MCF 10A (cell line): ENCODE measurements at regions not wholly inside any gene's neighbourhood (a gene's known extent, or its start where the extent isn't known, plus 50 kb on each side); places are given as distances from the start of the nearest gene placed in this dataset.

Source experiments
- BruUV-seq: library from RNA; stranded (reverse); fragments of 400-500 nt; replicated peaks from 2 replicates; lab custom pipeline; 2021; lab: Mats Ljungman, UMichigan
- CTCF ChIA-PET: fragments of 300-600 bp; sonication (Branson Sonifier 250); formaldehyde crosslinking; extraction: SDS; loops from one replicate; lab custom pipeline; 2021; ENCODE audit warnings: antibody characterized with exemption, inconsistent platforms; lab: Yijun Ruan, JAX
- POLR2A ChIA-PET: fragments of 300-600, 350-650 bp; sonication (Branson Sonifier 250); formaldehyde crosslinking; extraction: SDS; loops from one replicate; lab custom pipeline; 2020; ENCODE audit warnings: antibody characterized with exemption, inconsistent platforms; lab: Yijun Ruan, JAX
- DNase-seq: peaks from one replicate; pipeline ENCODE4 v3.0.0-alpha.2; 2018; ENCODE audit not compliant: unreplicated experiment
- H3K27ac Mint-ChIP-seq: one replicate; pipeline ENCODE4 v1.8.0; 2022; ENCODE audit warnings: mild to moderate bottlenecking, low read depth, mixed read lengths; ENCODE audit not compliant: unreplicated experiment
- H3K27me3 Mint-ChIP-seq: one replicate; pipeline ENCODE4 v1.8.0; 2022; ENCODE audit warnings: mixed read lengths; ENCODE audit not compliant: insufficient read depth, unreplicated experiment
- H3K36me3 Mint-ChIP-seq: one replicate; pipeline ENCODE4 v1.8.0; 2022; ENCODE audit warnings: mild to moderate bottlenecking, moderate library complexity, mixed read lengths; ENCODE audit not compliant: insufficient read depth, unreplicated experiment
- H3K4me1 Mint-ChIP-seq: one replicate; pipeline ENCODE4 v1.8.0; 2022; ENCODE audit warnings: mixed read lengths; ENCODE audit not compliant: insufficient read depth, unreplicated experiment
- H3K4me3 Mint-ChIP-seq: one replicate; pipeline ENCODE4 v1.8.0; 2022; ENCODE audit warnings: mild to moderate bottlenecking, moderate library complexity, mixed read lengths; ENCODE audit not compliant: unreplicated experiment
- H3K9me3 Mint-ChIP-seq: one replicate; pipeline ENCODE4 v1.8.0; 2022; ENCODE audit warnings: mixed read lengths; ENCODE audit not compliant: unreplicated experiment
- intact Hi-C: fragments of 100-400 bp; cut with micrococcal nuclease; formaldehyde crosslinking; loops from 2 replicates; pipeline ENCODE4 v1.14.1; 2022
- TF ChIP-seq, protein P1 (sequence below): fragments of 200-600 bp; IDR thresholded peaks from one replicate; pipeline ENCODE4 v1.8.0; 2022; ENCODE audit warnings: antibody characterized with exemption, mild to moderate bottlenecking; ENCODE audit not compliant: unreplicated experiment

DNA sequence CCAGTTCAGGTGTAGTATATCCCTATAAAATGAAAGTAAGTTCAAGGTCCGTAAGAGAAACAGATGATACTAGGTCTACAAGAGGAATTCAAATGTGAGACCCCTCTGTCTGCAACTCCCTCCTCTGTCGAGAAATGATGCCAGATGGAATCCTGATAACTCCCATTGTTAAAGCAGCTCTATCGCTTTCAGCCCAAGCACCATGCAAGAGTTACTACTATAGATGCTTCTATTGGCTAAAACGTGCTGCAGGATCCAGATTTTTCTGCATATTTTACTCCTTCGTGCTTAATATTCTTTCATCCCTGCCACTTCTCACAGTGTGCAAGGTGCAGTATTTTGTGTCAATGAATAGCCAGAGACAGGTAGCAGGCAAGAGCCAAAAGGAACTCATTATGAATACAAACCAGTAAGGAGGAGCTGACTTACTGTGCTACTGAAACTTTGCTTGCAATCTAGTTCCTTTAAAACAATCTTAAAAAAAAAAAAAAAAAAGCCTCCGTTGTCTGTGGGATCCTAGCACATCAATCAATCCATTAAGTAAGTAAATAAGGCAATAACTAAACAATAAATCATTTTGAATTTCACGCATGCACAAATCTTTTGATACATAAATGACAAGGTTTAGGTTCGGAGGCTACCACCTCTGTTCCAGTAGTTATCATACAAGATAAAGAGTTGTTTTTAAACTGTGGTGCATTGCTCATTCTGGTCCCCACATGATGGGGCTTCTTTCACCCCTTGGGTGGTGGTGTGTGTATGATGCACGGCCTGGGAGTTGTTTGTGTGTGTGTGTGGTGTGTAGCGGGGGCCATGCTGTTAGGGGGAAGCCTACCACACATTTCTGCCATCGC lies 151.1 kb upstream of the MPDZ start:
- Mint-ChIP-seq H3K36me3 (no peaks in the 10 kb centered on the region), H3K27me3 (no peaks in the 10 kb centered on the region), H3K4me1 (no peaks in the 10 kb centered on the region), H3K4me3 (no peak overlapping the region), H3K9me3 (no peaks in the 10 kb centered on the region), H3K27ac (no peak overlapping the region)
- BruUV-seq, result no TSS peak
- CTCF ChIA-PET, result interaction anchor here (0.5 to 5.1 kb wide), 10 partner anchors 38 to 1349 kb away, joined by 3 to 64 read pairs (median 4); no protein-coding TSS in a partner anchor
- POLR2A ChIA-PET, result no interaction called here
- no peak for DNase-seq
- TF ChIP-seq, protein P1, sequence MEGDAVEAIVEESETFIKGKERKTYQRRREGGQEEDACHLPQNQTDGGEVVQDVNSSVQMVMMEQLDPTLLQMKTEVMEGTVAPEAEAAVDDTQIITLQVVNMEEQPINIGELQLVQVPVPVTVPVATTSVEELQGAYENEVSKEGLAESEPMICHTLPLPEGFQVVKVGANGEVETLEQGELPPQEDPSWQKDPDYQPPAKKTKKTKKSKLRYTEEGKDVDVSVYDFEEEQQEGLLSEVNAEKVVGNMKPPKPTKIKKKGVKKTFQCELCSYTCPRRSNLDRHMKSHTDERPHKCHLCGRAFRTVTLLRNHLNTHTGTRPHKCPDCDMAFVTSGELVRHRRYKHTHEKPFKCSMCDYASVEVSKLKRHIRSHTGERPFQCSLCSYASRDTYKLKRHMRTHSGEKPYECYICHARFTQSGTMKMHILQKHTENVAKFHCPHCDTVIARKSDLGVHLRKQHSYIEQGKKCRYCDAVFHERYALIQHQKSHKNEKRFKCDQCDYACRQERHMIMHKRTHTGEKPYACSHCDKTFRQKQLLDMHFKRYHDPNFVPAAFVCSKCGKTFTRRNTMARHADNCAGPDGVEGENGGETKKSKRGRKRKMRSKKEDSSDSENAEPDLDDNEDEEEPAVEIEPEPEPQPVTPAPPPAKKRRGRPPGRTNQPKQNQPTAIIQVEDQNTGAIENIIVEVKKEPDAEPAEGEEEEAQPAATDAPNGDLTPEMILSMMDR, result no peak
- intact Hi-C loops, result no loop called here

DNA sequence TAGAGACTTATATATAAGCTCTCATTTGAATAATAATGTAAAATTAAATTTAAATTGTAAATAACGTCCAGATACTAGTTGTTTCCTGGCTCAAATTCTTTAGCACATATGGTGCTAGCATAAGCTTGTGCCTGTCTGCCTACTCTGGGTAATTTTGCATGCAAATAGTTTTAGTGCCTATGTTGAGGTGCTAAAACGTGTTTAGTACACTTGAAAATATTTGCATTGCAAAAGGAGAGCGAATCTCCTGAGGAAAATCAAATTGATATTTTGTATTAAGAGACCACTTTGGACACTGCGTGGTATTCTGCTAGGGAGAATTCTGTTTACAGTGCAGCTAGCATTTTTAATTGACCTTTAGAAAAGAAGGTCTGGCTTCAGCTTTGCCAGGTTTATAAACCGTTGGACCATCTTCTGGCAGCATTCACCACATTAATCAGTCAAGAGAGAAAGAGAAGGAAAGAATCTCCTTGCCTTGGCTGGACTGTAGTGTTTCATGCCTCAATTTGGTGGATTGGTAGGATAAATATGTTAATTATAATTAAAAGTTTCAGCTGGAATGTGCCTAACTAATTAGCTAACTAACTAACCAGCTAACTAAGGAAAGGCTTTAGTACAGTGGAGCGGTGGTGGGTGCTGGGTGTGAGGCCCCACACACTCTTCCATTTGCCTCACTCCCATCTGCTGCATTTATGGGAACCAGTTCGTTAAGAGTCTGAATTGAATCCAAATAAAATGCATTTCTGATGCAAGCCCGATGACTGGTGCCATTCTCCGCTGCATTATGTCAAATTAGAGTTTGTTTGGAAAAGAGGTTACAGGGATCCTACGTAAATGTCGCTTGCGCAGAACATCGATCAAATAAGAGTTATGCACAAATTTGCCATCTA lies 150.1 kb upstream of the MPDZ start:
- no peak overlapping the region for H3K27ac Mint-ChIP-seq
- TF ChIP-seq, protein P1, result no peak
- ChIA-PET CTCF (interaction anchor here (0.5 to 5.1 kb wide), 15 partner anchors 8 to 1008 kb away, joined by 3 to 64 read pairs (median 5); no protein-coding TSS in a partner anchor), POLR2A (interaction anchor here (0.5 to 2.5 kb wide), 6 partner anchors 9 to 883 kb away, joined by 3 to 10 read pairs (median 4); no protein-coding TSS in a partner anchor)
- DNase-seq, result no peak
- no peaks in the 10 kb centered on the region for H3K27me3 Mint-ChIP-seq
- H3K36me3 Mint-ChIP-seq, result no peaks in the 10 kb centered on the region
- no peaks in the 10 kb centered on the region for H3K9me3 Mint-ChIP-seq
- BruUV-seq, result no TSS peak
- no peak overlapping the region for H3K4me3 Mint-ChIP-seq
- H3K4me1 Mint-ChIP-seq, result no peaks in the 10 kb centered on the region
- intact Hi-C loops, result loop anchor here (5.0 kb wide), 4 partner anchors 77 to 1708 kb away; no protein-coding TSS in a partner anchor

DNA sequence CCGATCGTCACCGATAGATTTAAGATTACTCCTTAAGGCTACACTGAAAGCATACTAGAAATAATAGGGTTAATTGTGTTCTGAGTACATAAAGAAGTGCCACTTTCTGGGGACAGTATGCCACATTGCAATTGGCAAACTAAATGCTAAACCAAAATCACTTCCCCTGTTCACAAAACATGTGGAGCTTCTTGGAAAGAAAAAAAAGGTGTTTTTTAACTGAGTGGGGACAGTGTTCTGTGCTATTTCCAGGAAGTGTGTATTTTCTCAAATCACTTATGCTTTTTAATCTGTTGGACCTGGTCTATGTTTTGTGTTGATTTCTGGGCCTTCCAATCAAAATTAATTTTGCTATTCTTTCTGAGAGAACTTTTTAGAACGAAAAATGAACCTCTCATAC lies 149.3 kb upstream of the MPDZ start:
- Mint-ChIP-seq H3K27ac (no peak overlapping the region), H3K9me3 (no peaks in the 10 kb centered on the region), H3K27me3 (no peaks in the 10 kb centered on the region), H3K36me3 (no peaks in the 10 kb centered on the region), H3K4me1 (no peaks in the 10 kb centered on the region), H3K4me3 (no peak overlapping the region)
- ChIA-PET CTCF (interaction anchor here (0.6 to 5.1 kb wide), 25 partner anchors 9 to 1338 kb away, joined by 3 to 64 read pairs (median 4); no protein-coding TSS in a partner anchor), POLR2A (interaction anchor here (0.7 to 2.5 kb wide), 5 partner anchors 10 to 884 kb away, joined by 3 to 10 read pairs (median 4); no protein-coding TSS in a partner anchor)
- no TSS peak for BruUV-seq
- intact Hi-C loops, result loop anchor here (5.0 kb wide), 4 partner anchors 76 to 1709 kb away; no protein-coding TSS in a partner anchor
- TF ChIP-seq, protein P1, result no peak
- no peak for DNase-seq
